SK-N-SH treated with all-trans-retinoic acid at 6 μM for 48 hours (cell line): ENCODE measurements at regions not wholly inside any gene's neighbourhood (a gene's known extent, or its start where the extent isn't known, plus 50 kb on each side); places are given as distances from the start of the nearest gene placed in this dataset.
"Not testable (repeated sequence)": the region's sequence is repeated elsewhere in the genome, so short reads cannot be mapped to it uniquely, and the experiment has no call there.

Source experiments
- ARNTL ChIP-seq: fragments of 450-650 bp; formaldehyde crosslinking; IDR thresholded peaks from 2 replicates; pipeline ENCODE4 v1.5.0; 2020; ENCODE audit warnings: low read depth, mild to moderate bottlenecking, moderate library complexity, borderline replicate concordance
- BACH2 ChIP-seq: fragments of 250-450 bp; sonication (Bioruptor Pico); IDR thresholded peaks from 2 replicates; pipeline ENCODE4 v1.9.0; 2021; ENCODE audit warnings: mild to moderate bottlenecking, borderline replicate concordance
- ISL1 ChIP-seq: fragments of 250-450 bp; sonication (Bioruptor Pico); IDR thresholded peaks from 2 replicates; pipeline ENCODE4 v2.1.2; 2022; ENCODE audit warnings: mild to moderate bottlenecking, moderate library complexity
- RARB ChIP-seq: fragments of 250-450 bp; sonication (Bioruptor Pico); IDR thresholded peaks from 2 replicates; pipeline ENCODE4 v1.8.0; 2021; ENCODE audit warnings: mild to moderate bottlenecking, moderate library complexity
- SNAI2 ChIP-seq: fragments of 250-450 bp; sonication (Bioruptor Pico); IDR thresholded peaks from 2 replicates; pipeline ENCODE4 v1.5.0; 2020; ENCODE audit warnings: mild to moderate bottlenecking, moderate library complexity
- ZFP3 ChIP-seq: fragments of 250-450 bp; sonication (Bioruptor Pico); IDR thresholded peaks from 2 replicates; pipeline ENCODE4 v1.5.0; 2020; ENCODE audit warnings: mild to moderate bottlenecking, moderate library complexity
- ZFP30 ChIP-seq: fragments of 450-650 bp; formaldehyde crosslinking; IDR thresholded peaks from 2 replicates; pipeline ENCODE4 v1.5.0; 2022; ENCODE audit warnings: mild to moderate bottlenecking, moderate library complexity
- ZNF565 ChIP-seq: fragments of 450-650 bp; formaldehyde crosslinking; conservative IDR thresholded peaks from 2 replicates; pipeline ENCODE4 v1.5.0; 2020; ENCODE audit warnings: low read depth, mild to moderate bottlenecking, moderate library complexity
- ZNF8 ChIP-seq: fragments of 450-650 bp; formaldehyde crosslinking; IDR thresholded peaks from 2 replicates; pipeline ENCODE4 v1.5.0; 2020; ENCODE audit warnings: mild to moderate bottlenecking, moderate library complexity
- TF ChIP-seq, protein P1 (sequence below): fragments of 250-450 bp; sonication (Bioruptor Pico); IDR thresholded peaks from 2 replicates; pipeline ENCODE4 v1.8.0; 2020; ENCODE audit warnings: mild to moderate bottlenecking, moderate library complexity, borderline replicate concordance
- TF ChIP-seq, protein P2 (sequence below): fragments of 250-450 bp; sonication (Bioruptor Pico); IDR thresholded peaks from 2 replicates; pipeline ENCODE4 v1.5.1; 2021; ENCODE audit warnings: mild to moderate bottlenecking, moderate library complexity
- TF ChIP-seq, protein P3 (sequence below): fragments of 250-450 bp; sonication (Bioruptor Pico); IDR thresholded peaks from 2 replicates; pipeline ENCODE4 v1.8.0; 2021; ENCODE audit warnings: low read depth, mild to moderate bottlenecking, moderate library complexity, borderline replicate concordance

DNA sequence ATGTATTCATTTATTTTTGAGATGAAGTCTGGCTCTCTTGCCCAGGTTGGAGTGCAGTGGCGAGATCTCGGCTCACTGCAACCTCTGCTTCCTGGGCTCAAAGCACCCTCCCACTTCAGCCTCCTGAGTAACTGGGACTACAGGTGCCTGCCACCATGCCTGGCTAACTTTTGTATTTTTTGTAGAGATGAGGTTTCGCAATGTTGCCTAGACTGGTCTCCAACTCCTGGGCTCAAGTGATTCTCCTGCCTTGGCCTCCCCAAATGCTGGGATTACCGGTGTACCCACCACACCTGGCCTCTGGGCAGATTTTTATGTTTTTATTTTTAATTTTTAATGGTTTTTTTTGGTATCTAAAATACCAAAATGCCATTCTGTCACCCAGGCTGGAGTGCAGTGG, 320.3 kb downstream of the TYW1 start:
- TF ChIP-seq, protein P1, sequence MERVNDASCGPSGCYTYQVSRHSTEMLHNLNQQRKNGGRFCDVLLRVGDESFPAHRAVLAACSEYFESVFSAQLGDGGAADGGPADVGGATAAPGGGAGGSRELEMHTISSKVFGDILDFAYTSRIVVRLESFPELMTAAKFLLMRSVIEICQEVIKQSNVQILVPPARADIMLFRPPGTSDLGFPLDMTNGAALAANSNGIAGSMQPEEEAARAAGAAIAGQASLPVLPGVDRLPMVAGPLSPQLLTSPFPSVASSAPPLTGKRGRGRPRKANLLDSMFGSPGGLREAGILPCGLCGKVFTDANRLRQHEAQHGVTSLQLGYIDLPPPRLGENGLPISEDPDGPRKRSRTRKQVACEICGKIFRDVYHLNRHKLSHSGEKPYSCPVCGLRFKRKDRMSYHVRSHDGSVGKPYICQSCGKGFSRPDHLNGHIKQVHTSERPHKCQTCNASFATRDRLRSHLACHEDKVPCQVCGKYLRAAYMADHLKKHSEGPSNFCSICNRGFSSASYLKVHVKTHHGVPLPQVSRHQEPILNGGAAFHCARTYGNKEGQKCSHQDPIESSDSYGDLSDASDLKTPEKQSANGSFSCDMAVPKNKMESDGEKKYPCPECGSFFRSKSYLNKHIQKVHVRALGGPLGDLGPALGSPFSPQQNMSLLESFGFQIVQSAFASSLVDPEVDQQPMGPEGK (CRISPR knock-in tag) = not testable (repeated sequence)
- not testable (repeated sequence) for TF ChIP-seq ZFP30 (CRISPR knock-in tag); BACH2; SNAI2; ISL1 (CRISPR knock-in tag); ZNF8 (CRISPR knock-in tag); RARB; ZNF565 (CRISPR knock-in tag); ARNTL (CRISPR knock-in tag); ZFP3 (CRISPR knock-in tag)
- TF ChIP-seq, protein P2, sequence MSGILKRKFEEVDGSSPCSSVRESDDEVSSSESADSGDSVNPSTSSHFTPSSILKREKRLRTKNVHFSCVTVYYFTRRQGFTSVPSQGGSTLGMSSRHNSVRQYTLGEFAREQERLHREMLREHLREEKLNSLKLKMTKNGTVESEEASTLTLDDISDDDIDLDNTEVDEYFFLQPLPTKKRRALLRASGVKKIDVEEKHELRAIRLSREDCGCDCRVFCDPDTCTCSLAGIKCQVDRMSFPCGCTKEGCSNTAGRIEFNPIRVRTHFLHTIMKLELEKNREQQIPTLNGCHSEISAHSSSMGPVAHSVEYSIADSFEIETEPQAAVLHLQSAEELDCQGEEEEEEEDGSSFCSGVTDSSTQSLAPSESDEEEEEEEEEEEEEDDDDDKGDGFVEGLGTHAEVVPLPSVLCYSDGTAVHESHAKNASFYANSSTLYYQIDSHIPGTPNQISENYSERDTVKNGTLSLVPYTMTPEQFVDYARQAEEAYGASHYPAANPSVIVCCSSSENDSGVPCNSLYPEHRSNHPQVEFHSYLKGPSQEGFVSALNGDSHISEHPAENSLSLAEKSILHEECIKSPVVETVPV (CRISPR knock-in tag) = not testable (repeated sequence)
- TF ChIP-seq, protein P3, sequence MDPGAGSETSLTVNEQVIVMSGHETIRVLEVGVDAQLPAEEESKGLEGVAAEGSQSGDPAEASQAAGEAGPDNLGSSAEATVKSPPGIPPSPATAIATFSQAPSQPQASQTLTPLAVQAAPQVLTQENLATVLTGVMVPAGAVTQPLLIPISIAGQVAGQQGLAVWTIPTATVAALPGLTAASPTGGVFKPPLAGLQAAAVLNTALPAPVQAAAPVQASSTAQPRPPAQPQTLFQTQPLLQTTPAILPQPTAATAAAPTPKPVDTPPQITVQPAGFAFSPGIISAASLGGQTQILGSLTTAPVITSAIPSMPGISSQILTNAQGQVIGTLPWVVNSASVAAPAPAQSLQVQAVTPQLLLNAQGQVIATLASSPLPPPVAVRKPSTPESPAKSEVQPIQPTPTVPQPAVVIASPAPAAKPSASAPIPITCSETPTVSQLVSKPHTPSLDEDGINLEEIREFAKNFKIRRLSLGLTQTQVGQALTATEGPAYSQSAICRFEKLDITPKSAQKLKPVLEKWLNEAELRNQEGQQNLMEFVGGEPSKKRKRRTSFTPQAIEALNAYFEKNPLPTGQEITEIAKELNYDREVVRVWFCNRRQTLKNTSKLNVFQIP (CRISPR knock-in tag) = not testable (repeated sequence)
